Mesendoderm (in vitro differentiated cells): ENCODE measurements at regions not wholly inside any gene's neighbourhood (a gene's known extent, or its start where the extent isn't known, plus 50 kb on each side); places are given as distances from the start of the nearest gene placed in this dataset.

Experiments
- DNase-seq: peaks from one replicate; pipeline ENCODE4 v3.0.0; 2013
- H2AK5ac ChIP-seq: 2 replicates; pipeline ENCODE4 v1.6.1; 2013; ENCODE audit warnings: low read length, inconsistent platforms
- H2BK120ac ChIP-seq: 2 replicates; pipeline ENCODE4 v1.6.1; 2013; ENCODE audit warnings: low read depth, mild to moderate bottlenecking, low read length, moderate library complexity, mixed read lengths
- H2BK15ac ChIP-seq: replicated peaks from 2 replicates; pipeline ENCODE4 v1.6.1; 2013; ENCODE audit warnings: low read depth, mild to moderate bottlenecking, moderate library complexity
- H2BK5ac ChIP-seq: 2 replicates; pipeline ENCODE4 v1.6.1; 2013; ENCODE audit warnings: low read length, inconsistent platforms
- H3K18ac ChIP-seq: 2 replicates; pipeline ENCODE4 v1.6.1; 2013; ENCODE audit warnings: mild to moderate bottlenecking, low read length, mixed read lengths
- H3K23ac ChIP-seq: one replicate; pipeline ENCODE4 v1.6.1; 2013; ENCODE audit warnings: low read length
- H3K27ac ChIP-seq: 2 replicates; pipeline ENCODE4 v1.5.1; 2013; ENCODE audit warnings: low read depth, mild to moderate bottlenecking, inconsistent platforms, low read length, moderate library complexity
- H3K27me3 ChIP-seq: 2 replicates; pipeline ENCODE4 v1.6.1; 2013; ENCODE audit warnings: low read length, control low read depth, mild to moderate bottlenecking, inconsistent platforms; ENCODE audit not compliant: insufficient read depth, poor library complexity
- H3K36me3 ChIP-seq: 2 replicates; pipeline ENCODE4 v1.6.1; 2013; ENCODE audit warnings: low read length, inconsistent platforms; ENCODE audit not compliant: control insufficient read depth, insufficient read depth
- H3K4ac ChIP-seq: one replicate; pipeline ENCODE4 v1.6.1; 2013; ENCODE audit warnings: low read depth, mild to moderate bottlenecking, low read length, moderate library complexity
- H3K4me1 ChIP-seq: 2 replicates; pipeline ENCODE4 v1.6.1; 2013; ENCODE audit warnings: low read depth, low read length, inconsistent platforms; ENCODE audit not compliant: control insufficient read depth
- H3K4me2 ChIP-seq: 2 replicates; pipeline ENCODE4 v1.6.1; 2013; ENCODE audit warnings: low read length
- H3K4me3 ChIP-seq: 2 replicates; pipeline ENCODE4 v1.5.1; 2013; ENCODE audit warnings: mild to moderate bottlenecking, low read length
- H3K56ac ChIP-seq: one replicate; pipeline ENCODE4 v1.6.1; 2013; ENCODE audit warnings: low read length
- H3K79me1 ChIP-seq: 2 replicates; pipeline ENCODE4 v1.6.1; 2013; ENCODE audit warnings: low read length, inconsistent platforms
- H3K79me2 ChIP-seq: 2 replicates; pipeline ENCODE4 v1.6.1; 2013; ENCODE audit warnings: mild to moderate bottlenecking, low read length; ENCODE audit not compliant: control insufficient read depth, insufficient read depth
- H3K9ac ChIP-seq: 2 replicates; pipeline ENCODE4 v1.6.1; 2013; ENCODE audit warnings: low read length, inconsistent platforms
- H4K5ac ChIP-seq: one replicate; pipeline ENCODE4 v1.6.1; 2013; ENCODE audit warnings: low read length
- H4K8ac ChIP-seq: one replicate; pipeline ENCODE4 v1.6.1; 2013; ENCODE audit warnings: low read depth, mild to moderate bottlenecking, control low read depth, low read length, moderate library complexity
- WGBS: extraction: QIAGEN DNeasy Blood & Tissue Kit; methylation state at CpG from one replicate; pipeline ENCODE4 v1.1.7; 2013; ENCODE audit warnings: low lambda C conversion rate, missing lambda C conversion rate; ENCODE audit not compliant: insufficient coverage; ENCODE audit errors: extremely low coverage; 5-methylcytosine and 5-hydroxymethylcytosine counted together

DNA sequence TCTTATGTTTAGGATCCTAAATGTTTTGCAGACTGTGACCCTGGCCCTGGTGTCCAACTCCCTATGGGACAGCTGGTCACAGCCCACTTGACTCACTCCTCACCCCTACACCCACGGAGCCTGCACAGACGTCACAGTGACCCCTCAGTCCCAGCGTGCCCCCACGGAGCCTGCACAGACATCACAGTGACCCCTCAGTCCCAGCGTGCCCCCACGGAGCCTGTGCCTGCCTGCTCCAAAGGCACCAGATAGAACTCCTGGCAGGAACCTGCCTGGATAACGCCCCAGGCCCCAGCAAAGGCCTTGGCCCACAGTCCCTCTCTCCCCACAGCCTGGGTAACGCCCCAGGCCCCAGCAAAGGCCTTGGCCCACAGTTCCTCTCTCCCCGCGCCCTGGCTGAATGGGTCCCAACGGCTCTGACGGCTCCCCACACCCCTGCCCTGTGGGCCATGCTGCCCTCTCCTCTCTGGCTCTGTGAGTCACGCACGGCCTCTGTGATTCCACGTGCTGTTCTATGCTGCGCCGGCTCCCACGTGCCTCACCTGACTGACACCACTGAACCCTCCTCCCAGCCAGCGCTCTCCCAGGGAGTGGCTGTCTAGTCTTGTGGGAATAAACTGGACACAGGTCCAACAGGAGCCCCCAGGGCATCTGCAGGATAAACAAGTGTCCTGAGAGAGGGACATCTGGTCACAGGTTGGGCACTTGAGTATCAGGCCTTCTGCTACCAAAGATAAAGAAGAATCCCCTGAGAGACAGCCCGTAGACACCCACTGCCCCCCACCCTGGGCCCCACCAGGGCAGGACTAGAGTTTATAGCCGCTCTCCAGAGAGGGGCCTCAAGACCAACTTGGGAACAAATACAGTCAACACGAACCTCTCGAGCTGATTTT is 250.3 kb downstream of the BRD1 start:
- no peak for DNase-seq
- no CpG with 5 or more reads among the region's 23 CpGs for WGBS

GRCh38 chr22:49576241-49577141 is 251.2 kb downstream of the BRD1 start:
- H3K18ac ChIP-seq: no peak overlapping the region
- no peak overlapping the region for H3K9ac ChIP-seq
- no peaks in the 10 kb centered on the region for H3K36me3 ChIP-seq
- H4K5ac ChIP-seq: no peak overlapping the region
- no peak overlapping the region for H2BK15ac ChIP-seq
- no peak overlapping the region for H3K27ac ChIP-seq
- no peak overlapping the region for H3K4me3 ChIP-seq
- no peak overlapping the region for H4K8ac ChIP-seq
- no peaks in the 10 kb centered on the region for H3K4me1 ChIP-seq
- WGBS: no CpG with 5 or more reads among the region's 36 CpGs
- H2BK5ac ChIP-seq: no peak overlapping the region
- no peak overlapping the region for H2AK5ac ChIP-seq
- H3K79me1 ChIP-seq: no peaks in the 10 kb centered on the region
- H3K79me2 ChIP-seq: no peaks in the 10 kb centered on the region
- no peak overlapping the region for H3K4me2 ChIP-seq
- no peak overlapping the region for H3K4ac ChIP-seq
- H2BK120ac ChIP-seq: no peak overlapping the region
- H3K56ac ChIP-seq: no peak overlapping the region
- DNase-seq: no peak
- no peaks in the 10 kb centered on the region for H3K27me3 ChIP-seq
- no peak overlapping the region for H3K23ac ChIP-seq

More for the DNA sequence above, 250.3 kb downstream of the BRD1 start:
- no peak overlapping the region for H3K9ac ChIP-seq
- no peak overlapping the region for H3K56ac ChIP-seq
- no peak overlapping the region for H4K8ac ChIP-seq
- H3K4me1 ChIP-seq: no peaks in the 10 kb centered on the region
- no peak overlapping the region for H3K4ac ChIP-seq
- no peak overlapping the region for H4K5ac ChIP-seq
- no peaks in the 10 kb centered on the region for H3K79me2 ChIP-seq
- no peak overlapping the region for H2BK5ac ChIP-seq
- H2BK120ac ChIP-seq: no peak overlapping the region
- no peak overlapping the region for H3K27ac ChIP-seq
- no peak overlapping the region for H2BK15ac ChIP-seq
- H3K36me3 ChIP-seq: no peaks in the 10 kb centered on the region
- H3K4me2 ChIP-seq: no peak overlapping the region
- H3K23ac ChIP-seq: no peak overlapping the region
- no peak overlapping the region for H3K4me3 ChIP-seq
- no peaks in the 10 kb centered on the region for H3K27me3 ChIP-seq
- no peak overlapping the region for H2AK5ac ChIP-seq
- no peaks in the 10 kb centered on the region for H3K79me1 ChIP-seq
- H3K18ac ChIP-seq: no peak overlapping the region

DNA sequence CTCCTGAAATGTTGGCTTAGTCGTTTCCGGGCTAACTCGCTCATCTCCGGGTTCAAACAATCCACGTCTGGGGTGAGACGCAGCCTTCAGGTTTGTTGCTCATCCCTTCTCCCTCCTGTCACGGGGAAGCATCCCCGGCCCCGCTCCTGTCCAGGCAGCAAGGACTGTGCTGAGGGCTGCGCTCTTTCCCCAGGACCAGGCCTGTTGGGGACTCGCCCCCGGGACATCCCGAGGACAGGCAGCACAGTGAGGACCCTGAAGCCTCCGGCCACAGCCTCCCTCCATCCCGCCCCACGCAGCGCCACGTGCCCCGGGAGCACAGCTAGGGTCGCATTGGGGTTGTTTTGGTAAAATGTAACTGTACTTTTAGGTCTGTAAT is 252.0 kb downstream of the BRD1 start:
- no peak overlapping the region for H3K9ac ChIP-seq

GRCh38 chr22:49574881-49575702 is 252.6 kb downstream of the BRD1 start:
- no peak overlapping the region for H3K4me3 ChIP-seq
- no peak overlapping the region for H2BK15ac ChIP-seq
- H3K56ac ChIP-seq: no peak overlapping the region
- H2BK120ac ChIP-seq: no peak overlapping the region
- H3K27ac ChIP-seq: no peak overlapping the region
- no peak overlapping the region for H4K5ac ChIP-seq
- H3K4me2 ChIP-seq: no peak overlapping the region
- DNase-seq: no peak
- no peaks in the 10 kb centered on the region for H3K36me3 ChIP-seq
- no peak overlapping the region for H3K9ac ChIP-seq
- H3K18ac ChIP-seq: no peak overlapping the region
- no peaks in the 10 kb centered on the region for H3K79me2 ChIP-seq
- H3K79me1 ChIP-seq: no peaks in the 10 kb centered on the region
- no peaks in the 10 kb centered on the region for H3K27me3 ChIP-seq
- H3K4ac ChIP-seq: no peak overlapping the region
- H3K4me1 ChIP-seq: no peaks in the 10 kb centered on the region
- H2BK5ac ChIP-seq: no peak overlapping the region
- no CpG with 5 or more reads among the region's 31 CpGs for WGBS
- no peak overlapping the region for H3K23ac ChIP-seq
- H4K8ac ChIP-seq: no peak overlapping the region
- no peak overlapping the region for H2AK5ac ChIP-seq

More for the DNA sequence above, 252.0 kb downstream of the BRD1 start:
- DNase-seq: no peak
- H3K4me1 ChIP-seq: no peaks in the 10 kb centered on the region
- H4K5ac ChIP-seq: no peak overlapping the region
- no peaks in the 10 kb centered on the region for H3K79me1 ChIP-seq
- H2BK5ac ChIP-seq: no peak overlapping the region
- no peak overlapping the region for H3K18ac ChIP-seq
- no peak overlapping the region for H3K4me3 ChIP-seq
- no peak overlapping the region for H3K23ac ChIP-seq
- H4K8ac ChIP-seq: no peak overlapping the region
- H2BK15ac ChIP-seq: no peak overlapping the region
- H3K36me3 ChIP-seq: no peaks in the 10 kb centered on the region
- H3K56ac ChIP-seq: no peak overlapping the region
- no peak overlapping the region for H3K4ac ChIP-seq
- H3K4me2 ChIP-seq: no peak overlapping the region
- no peak overlapping the region for H3K27ac ChIP-seq
- no peaks in the 10 kb centered on the region for H3K27me3 ChIP-seq
- no peaks in the 10 kb centered on the region for H3K79me2 ChIP-seq
- H2BK120ac ChIP-seq: no peak overlapping the region
- no peak overlapping the region for H2AK5ac ChIP-seq
- no CpG with 5 or more reads among the region's 20 CpGs for WGBS

DNA sequence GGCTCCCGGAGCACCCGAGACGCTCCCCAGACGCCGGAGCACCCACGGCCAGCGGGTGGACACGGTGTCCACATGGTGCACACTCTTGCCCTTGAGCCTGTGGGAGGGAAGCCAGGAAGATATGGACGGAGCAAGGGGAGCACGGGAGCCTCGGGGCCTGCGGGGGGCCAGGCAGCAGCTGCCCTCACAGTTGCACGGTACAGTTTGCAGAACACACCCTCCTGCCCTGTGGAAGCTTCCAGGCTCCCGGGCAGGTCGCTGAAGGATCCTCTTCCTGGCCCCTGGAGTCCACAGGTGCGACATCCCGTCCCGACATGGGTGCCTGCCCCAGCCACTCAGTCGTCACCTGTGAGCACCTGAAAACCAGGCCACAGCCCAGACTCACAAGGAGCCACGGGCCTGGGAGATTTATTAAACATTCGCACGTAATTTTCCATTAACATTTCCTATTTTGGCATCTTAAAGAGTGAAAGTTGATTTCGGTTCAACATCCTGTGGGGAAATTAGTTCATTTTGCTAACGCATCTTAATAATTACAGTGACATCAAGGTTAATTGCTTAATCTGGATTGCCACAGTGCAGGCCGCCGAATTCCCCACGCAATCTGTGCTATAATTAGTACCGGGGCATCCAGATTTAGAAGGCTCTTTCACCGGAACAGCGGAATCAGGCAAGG is 253.3 kb downstream of the BRD1 start:
- H3K4ac ChIP-seq: no peak overlapping the region
- H3K36me3 ChIP-seq: no peaks in the 10 kb centered on the region
- no peak overlapping the region for H2BK15ac ChIP-seq
- no peaks in the 10 kb centered on the region for H3K79me1 ChIP-seq
- H3K79me2 ChIP-seq: no peaks in the 10 kb centered on the region
- no peaks in the 10 kb centered on the region for H3K4me1 ChIP-seq
- no peak overlapping the region for H4K5ac ChIP-seq
- no peak overlapping the region for H3K4me3 ChIP-seq
- no peak for DNase-seq
- H2AK5ac ChIP-seq: no peak overlapping the region
- no peak overlapping the region for H3K56ac ChIP-seq
- whole genome bisulfite sequencing: no CpG with 5 or more reads among the region's 30 CpGs
- no peak overlapping the region for H3K27ac ChIP-seq
- H3K27me3 ChIP-seq: no peaks in the 10 kb centered on the region
- no peak overlapping the region for H3K23ac ChIP-seq
- no peak overlapping the region for H3K9ac ChIP-seq
- H2BK5ac ChIP-seq: no peak overlapping the region
- no peak overlapping the region for H4K8ac ChIP-seq
- H2BK120ac ChIP-seq: no peak overlapping the region
- H3K18ac ChIP-seq: no peak overlapping the region
- H3K4me2 ChIP-seq: no peak overlapping the region
